ENCODE measurements at regions not wholly inside any gene's neighbourhood (a gene's known extent, or its start where the extent isn't known, plus 50 kb on each side); places are given as distances from the start of the nearest gene placed in this dataset.

DNA sequence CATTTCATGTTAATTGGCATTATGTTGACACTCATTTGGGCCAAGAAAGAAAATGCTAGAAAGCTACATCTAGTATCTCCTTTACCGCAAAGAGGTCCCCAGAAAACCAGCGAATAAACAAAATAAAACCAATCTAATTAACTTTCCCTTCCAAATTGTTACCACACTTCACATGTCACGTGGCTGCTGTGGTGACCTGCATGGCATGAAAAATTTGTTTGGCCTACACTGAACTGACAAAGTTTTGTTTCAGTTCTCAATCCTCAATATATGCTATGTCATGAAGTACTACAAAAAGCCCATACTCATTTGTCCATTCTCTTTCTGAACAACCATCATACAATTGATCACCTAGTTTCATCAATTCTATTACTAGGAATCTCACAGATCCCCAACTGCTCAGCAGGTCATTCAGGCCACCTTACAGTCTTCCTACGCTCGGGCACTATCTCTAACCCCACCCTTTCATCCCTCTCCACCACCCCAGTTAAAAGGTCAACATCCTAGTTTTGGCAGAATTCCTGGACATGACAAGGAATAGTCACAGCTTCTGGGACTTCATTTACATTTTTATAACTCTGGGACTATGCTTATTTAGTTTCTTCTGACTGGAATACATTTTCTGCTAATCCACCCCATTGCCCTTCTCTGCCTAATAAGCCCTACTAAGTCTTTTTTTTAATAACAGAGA, 480.4 kb downstream of the IGSF11 start:
- Histone ChIP-seq H3F3A (ENCODE audit: insufficient read depth) (no peaks in the 10 kb centered on the region), H3K4me2 (ENCODE audit: unreplicated experiment) (no peak overlapping the region), H3K4me1 (ENCODE audit: insufficient read depth) (no peaks in the 10 kb centered on the region), H3K27me3 (replicated peaks; ENCODE audit: insufficient read depth) (no peaks in the 10 kb centered on the region), H3K9me2 (ENCODE audit: insufficient read depth) (no peaks in the 10 kb centered on the region), H3K9me3 (ENCODE audit: low read depth) (no peaks in the 10 kb centered on the region), H3K27ac (no peak overlapping the region), H3K9ac (no peak overlapping the region), H2AFZ (no peak overlapping the region), H3K36me3 (ENCODE audit: low read depth) (no peaks in the 10 kb centered on the region), H3K4me3 (no peak overlapping the region), H4K20me1 (ENCODE audit: insufficient read depth) (no peaks in the 10 kb centered on the region), H3K79me2 (ENCODE audit: insufficient read depth) (no peaks in the 10 kb centered on the region)
- DNase-seq = no peak
- in situ Hi-C loops (cut with MboI) = no loop called here
- 27 to 28% methylated on average over 5 of the region's 5 CpGs for WGBS, 2 experiments (ENCODE audit: low coverage in 1 of 2, low lambda C conversion rate in 2 of 2, missing lambda C conversion rate in 2 of 2)
- TF ChIP-seq EZH2phosphoT487 (IDR thresholded peaks at IDR 0.05; ENCODE audit: insufficient read depth, low read depth) (no peak), EZH2 (IDR thresholded peaks at IDR 0.05; ENCODE audit: insufficient read depth, poor library complexity, severe bottlenecking) (no peak)

DNA sequence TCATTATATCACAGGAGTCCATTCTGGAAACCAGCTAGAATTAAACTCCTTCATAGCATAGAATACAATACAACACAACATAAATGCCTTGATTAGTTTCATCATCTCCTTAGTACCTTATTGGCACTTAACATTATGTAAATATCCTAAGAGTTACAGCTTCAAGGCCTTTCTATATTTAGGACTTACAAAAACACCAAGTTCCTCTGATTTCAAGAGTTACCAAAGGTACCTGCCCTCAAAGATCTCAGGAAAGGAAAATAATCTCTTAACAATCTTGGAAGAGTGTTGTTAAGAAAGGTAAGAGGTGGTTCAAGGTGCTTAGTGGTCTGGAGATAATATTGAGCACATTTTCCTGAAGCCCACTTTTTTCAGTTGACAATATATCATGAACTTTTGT, 477.7 kb downstream of the IGSF11 start:
- H3K27me3 ChIP-seq (replicated peaks; ENCODE audit: insufficient read depth) = no peaks in the 10 kb centered on the region

DNA sequence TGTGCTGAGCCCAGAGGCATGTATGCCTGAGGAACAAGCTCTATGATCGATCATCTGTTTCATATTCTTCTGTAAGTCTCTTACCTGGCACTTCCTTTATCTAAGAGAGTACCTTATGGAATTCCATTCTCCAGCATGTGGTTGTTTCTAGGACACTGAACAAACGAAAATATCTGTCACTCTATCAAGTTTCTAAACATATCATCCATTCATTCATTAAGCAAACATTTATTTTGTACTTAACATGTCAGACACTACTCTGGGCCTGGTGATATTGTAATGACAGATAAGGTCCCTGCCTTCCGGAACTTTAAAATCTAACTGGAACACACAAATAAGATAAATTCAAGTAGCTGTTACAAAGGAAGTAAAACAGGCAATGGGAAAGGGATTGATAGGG, 477.1 kb downstream of the IGSF11 start:
- H3K27me3 ChIP-seq (replicated peaks; ENCODE audit: insufficient read depth) = no peaks in the 10 kb centered on the region
- no peak overlapping the region for H3K4me2 ChIP-seq (ENCODE audit: unreplicated experiment)
- H3K9me2 ChIP-seq (ENCODE audit: insufficient read depth) = no peaks in the 10 kb centered on the region
- no peak for TF ChIP-seq EZH2phosphoT487 (IDR thresholded peaks at IDR 0.05; ENCODE audit: insufficient read depth, low read depth)
- no peak for TF ChIP-seq EZH2 (IDR thresholded peaks at IDR 0.05; ENCODE audit: insufficient read depth, poor library complexity, severe bottlenecking)
- no peaks in the 10 kb centered on the region for H3K36me3 ChIP-seq (ENCODE audit: low read depth)
- H3K9ac ChIP-seq = no peak overlapping the region
- H2AFZ ChIP-seq = no peak overlapping the region
- WGBS, 2 experiments (ENCODE audit: low coverage in 1 of 2, low lambda C conversion rate in 2 of 2, missing lambda C conversion rate in 2 of 2) = 17 to 24% methylated on average over 3 of the region's 3 CpGs
- H3K79me2 ChIP-seq (ENCODE audit: insufficient read depth) = no peaks in the 10 kb centered on the region
- no peaks in the 10 kb centered on the region for H3K9me3 ChIP-seq (ENCODE audit: low read depth)
- no peak overlapping the region for H3K4me3 ChIP-seq
- no peak for DNase-seq
- no peaks in the 10 kb centered on the region for H4K20me1 ChIP-seq (ENCODE audit: insufficient read depth)
- in situ Hi-C loops (cut with MboI) = no loop called here
- no peaks in the 10 kb centered on the region for H3F3A ChIP-seq (ENCODE audit: insufficient read depth)
- H3K27ac ChIP-seq = no peak overlapping the region
- no peaks in the 10 kb centered on the region for H3K4me1 ChIP-seq (ENCODE audit: insufficient read depth)

More for the DNA sequence above, 477.7 kb downstream of the IGSF11 start:
- H4K20me1 ChIP-seq (ENCODE audit: insufficient read depth) = no peaks in the 10 kb centered on the region
- no peaks in the 10 kb centered on the region for H3K9me3 ChIP-seq (ENCODE audit: low read depth)
- no peak overlapping the region for H3K4me2 ChIP-seq (ENCODE audit: unreplicated experiment)
- in situ Hi-C loops (cut with MboI) = no loop called here
- no peak for DNase-seq
- no peak overlapping the region for H3K9ac ChIP-seq
- H3K36me3 ChIP-seq (ENCODE audit: low read depth) = no peaks in the 10 kb centered on the region
- no peak overlapping the region for H3K27ac ChIP-seq
- H2AFZ ChIP-seq = no peak overlapping the region
- H3K4me1 ChIP-seq (ENCODE audit: insufficient read depth) = no peaks in the 10 kb centered on the region
- H3K79me2 ChIP-seq (ENCODE audit: insufficient read depth) = no peaks in the 10 kb centered on the region
- H3F3A ChIP-seq (ENCODE audit: insufficient read depth) = no peaks in the 10 kb centered on the region
- no peak for TF ChIP-seq EZH2 (IDR thresholded peaks at IDR 0.05; ENCODE audit: insufficient read depth, poor library complexity, severe bottlenecking)
- H3K4me3 ChIP-seq = no peak overlapping the region
- H3K9me2 ChIP-seq (ENCODE audit: insufficient read depth) = no peaks in the 10 kb centered on the region

DNA sequence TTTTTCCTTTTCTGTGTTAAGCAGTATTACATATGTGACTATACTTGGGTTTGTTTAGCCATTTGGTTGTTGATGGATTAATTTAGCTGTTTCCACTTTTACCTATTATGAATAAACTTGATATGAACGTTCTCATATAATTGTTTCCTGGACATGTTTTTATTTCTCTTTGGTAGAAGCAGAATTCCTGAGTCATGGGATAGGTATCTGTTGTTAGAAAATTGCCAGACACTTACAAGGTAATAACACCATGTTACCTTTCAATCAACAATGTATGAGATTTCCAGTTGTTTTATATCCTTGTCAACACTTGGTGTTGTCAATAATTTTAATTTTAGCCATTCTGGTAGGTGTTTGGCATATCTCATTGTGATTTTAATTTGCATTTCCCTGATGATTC, 475.4 kb downstream of the IGSF11 start:
- in situ Hi-C loops (cut with MboI) = no loop called here
- no peaks in the 10 kb centered on the region for H3K79me2 ChIP-seq (ENCODE audit: insufficient read depth)
- H3K27ac ChIP-seq = no peak overlapping the region
- DNase-seq = no peak
- no peaks in the 10 kb centered on the region for H3K27me3 ChIP-seq (replicated peaks; ENCODE audit: insufficient read depth)
- no peaks in the 10 kb centered on the region for H3F3A ChIP-seq (ENCODE audit: insufficient read depth)
- H3K9ac ChIP-seq = no peak overlapping the region
- TF ChIP-seq EZH2phosphoT487 (IDR thresholded peaks at IDR 0.05; ENCODE audit: insufficient read depth, low read depth) (no peak), EZH2 (IDR thresholded peaks at IDR 0.05; ENCODE audit: insufficient read depth, poor library complexity, severe bottlenecking) (no peak)
- no peaks in the 10 kb centered on the region for H3K9me3 ChIP-seq (ENCODE audit: low read depth)
- no peaks in the 10 kb centered on the region for H4K20me1 ChIP-seq (ENCODE audit: insufficient read depth)
- H3K9me2 ChIP-seq (ENCODE audit: insufficient read depth) = no peaks in the 10 kb centered on the region
- H3K36me3 ChIP-seq (ENCODE audit: low read depth) = no peaks in the 10 kb centered on the region
- H3K4me1 ChIP-seq (ENCODE audit: insufficient read depth) = no peaks in the 10 kb centered on the region
- H2AFZ ChIP-seq = no peak overlapping the region
- H3K4me2 ChIP-seq (ENCODE audit: unreplicated experiment) = no peak overlapping the region
- WGBS, 2 experiments (ENCODE audit: low coverage in 1 of 2, low lambda C conversion rate in 2 of 2, missing lambda C conversion rate in 2 of 2) = 0 to 2% methylated on average over 1 of the region's 1 CpG
- no peak overlapping the region for H3K4me3 ChIP-seq

DNA sequence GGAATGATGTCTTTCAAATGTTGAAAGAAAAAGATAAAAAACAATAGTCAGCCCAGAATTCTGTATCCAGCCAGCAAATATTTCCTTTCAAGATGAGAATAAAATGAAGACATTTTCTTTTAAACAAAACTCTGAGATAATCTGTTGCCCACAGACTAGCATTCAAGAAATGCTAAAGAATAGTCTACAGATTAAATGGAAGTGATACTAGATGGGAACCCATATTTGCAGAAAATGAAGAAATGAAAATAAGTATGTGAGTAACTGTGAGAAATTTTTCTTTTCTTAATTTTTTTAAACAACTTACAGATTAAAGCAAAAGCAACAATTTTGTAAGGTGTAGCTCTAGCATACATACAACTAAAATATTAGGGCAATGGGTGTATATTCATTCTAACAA, 469.8 kb downstream of the IGSF11 start:
- Histone ChIP-seq H3K9me3 (ENCODE audit: low read depth) (no peaks in the 10 kb centered on the region), H3K27me3 (replicated peaks; ENCODE audit: insufficient read depth) (no peaks in the 10 kb centered on the region), H4K20me1 (ENCODE audit: insufficient read depth) (no peaks in the 10 kb centered on the region), H3K27ac (no peak overlapping the region), H3K36me3 (ENCODE audit: low read depth) (no peaks in the 10 kb centered on the region), H3K4me3 (no peak overlapping the region), H3F3A (ENCODE audit: insufficient read depth) (no peaks in the 10 kb centered on the region), H3K4me2 (ENCODE audit: unreplicated experiment) (no peak overlapping the region), H3K79me2 (ENCODE audit: insufficient read depth) (no peaks in the 10 kb centered on the region), H3K9me2 (ENCODE audit: insufficient read depth) (no peaks in the 10 kb centered on the region), H2AFZ (no peak overlapping the region), H3K9ac (no peak overlapping the region), H3K4me1 (ENCODE audit: insufficient read depth) (no peaks in the 10 kb centered on the region)
- in situ Hi-C loops (cut with MboI) = no loop called here
- no peak for DNase-seq
- TF ChIP-seq EZH2phosphoT487 (IDR thresholded peaks at IDR 0.05; ENCODE audit: insufficient read depth, low read depth) (no peak), EZH2 (IDR thresholded peaks at IDR 0.05; ENCODE audit: insufficient read depth, poor library complexity, severe bottlenecking) (no peak)

All from GM23248 (cell line).